Naive thymus-derived CD4-positive, alpha-beta T cell (primary cell): ENCODE measurements at regions not wholly inside any gene's neighbourhood (a gene's known extent, or its start where the extent isn't known, plus 50 kb on each side); places are given as distances from the start of the nearest gene placed in this dataset.

Experiments
- ATAC-seq: fragments of 150-1000 bp; cut with Tn5 transposase; 2 replicates; pipeline ENCODE4 v1.10.0; 2021; ENCODE audit warnings: mild to moderate bottlenecking, moderate library complexity
- CTCF ChIA-PET: fragments of 350-600 bp; sonication (Branson Sonifier 250); formaldehyde crosslinking; loops from one replicate; lab custom pipeline; 2021; ENCODE audit warnings: antibody characterized with exemption; lab: Charles Lee
- POLR2A ChIA-PET: fragments of 350-600 bp; sonication (Branson Sonifier 250); formaldehyde crosslinking; loops from one replicate; lab custom pipeline; 2021; ENCODE audit warnings: antibody characterized with exemption, inconsistent platforms; lab: Charles Lee
- DNase-seq, 9 donors: peaks; one replicate each; pipeline versions ENCODE4 v3.0.0 to v3.0.0-alpha.2; 2020 to 2022; ENCODE audit warnings: mixed read lengths in 1 of 9
- H3K27ac ChIP-seq: one replicate; pipeline ENCODE4 v1.7.0; 2013; ENCODE audit warnings: mild to moderate bottlenecking, low read depth, low read length, moderate library complexity
- H3K27me3 ChIP-seq, 2 donors: one replicate each; pipeline ENCODE4 v1.7.0; 2013; ENCODE audit warnings: low read length in 2 of 2, mild to moderate bottlenecking in 2 of 2, moderate library complexity in 2 of 2; ENCODE audit not compliant: control insufficient read depth in 2 of 2, insufficient read depth in 2 of 2
- H3K36me3 ChIP-seq, 3 experiments: 1 replicate in 2 of 3; 2 replicates in 1 of 3; pipeline ENCODE4 v1.7.0; 2013; ENCODE audit warnings: low read length in 3 of 3, mild to moderate bottlenecking in 3 of 3, moderate library complexity in 1 of 3; ENCODE audit not compliant: insufficient read depth in 3 of 3, control insufficient read depth in 2 of 3
- H3K4me1 ChIP-seq, 2 donors: one replicate each; pipeline ENCODE4 v1.7.0; 2013; ENCODE audit warnings: low read length in 2 of 2, mild to moderate bottlenecking in 2 of 2, moderate library complexity in 1 of 2; ENCODE audit not compliant: control insufficient read depth in 2 of 2, insufficient read depth in 2 of 2
- H3K4me3 ChIP-seq: 2 replicates; pipeline ENCODE4 v1.7.0; 2013; ENCODE audit warnings: mild to moderate bottlenecking, low read length
- H3K9me3 ChIP-seq, 3 experiments: 1 replicate in 2 of 3; 2 replicates in 1 of 3; pipeline ENCODE4 v1.7.0; 2013; ENCODE audit warnings: low read length in 3 of 3; ENCODE audit not compliant: control insufficient read depth in 2 of 3
- H3K27ac Mint-ChIP-seq, 9 donors: one replicate each; pipeline ENCODE4 v1.8.0; 2020 to 2022; ENCODE audit warnings: mixed read lengths in 9 of 9, mild to moderate bottlenecking in 8 of 9, moderate library complexity in 5 of 9, inconsistent platforms in 2 of 9
- H3K27me3 Mint-ChIP-seq, 5 donors: one replicate each; pipeline ENCODE4 v1.8.0; 2021 to 2022; ENCODE audit warnings: mixed read lengths in 5 of 5, mild to moderate bottlenecking in 1 of 5
- H3K36me3 Mint-ChIP-seq, 5 donors: one replicate each; pipeline ENCODE4 v1.8.0; 2020 to 2022; ENCODE audit warnings: mixed read lengths in 5 of 5, mild to moderate bottlenecking in 3 of 5, inconsistent platforms in 1 of 5
- H3K4me1 Mint-ChIP-seq, 7 donors: one replicate each; pipeline ENCODE4 v1.8.0; 2020 to 2022; ENCODE audit warnings: mixed read lengths in 7 of 7, mild to moderate bottlenecking in 3 of 7, inconsistent platforms in 1 of 7
- H3K4me3 Mint-ChIP-seq, 10 donors: one replicate each; pipeline ENCODE4 v1.8.0; 2020 to 2022; ENCODE audit warnings: mild to moderate bottlenecking in 10 of 10, mixed read lengths in 10 of 10, moderate library complexity in 6 of 10, inconsistent platforms in 2 of 10
- H3K9me3 Mint-ChIP-seq, 11 donors: one replicate each; pipeline ENCODE4 v1.8.0; 2020 to 2022; ENCODE audit warnings: mixed read lengths in 11 of 11, mild to moderate bottlenecking in 4 of 11, inconsistent platforms in 1 of 11, moderate library complexity in 1 of 11
- intact Hi-C, 2 donors: fragments of 100-400 bp; cut with micrococcal nuclease; formaldehyde crosslinking; loops; one replicate each; pipeline ENCODE4 v1.15.1; 2023

DNA sequence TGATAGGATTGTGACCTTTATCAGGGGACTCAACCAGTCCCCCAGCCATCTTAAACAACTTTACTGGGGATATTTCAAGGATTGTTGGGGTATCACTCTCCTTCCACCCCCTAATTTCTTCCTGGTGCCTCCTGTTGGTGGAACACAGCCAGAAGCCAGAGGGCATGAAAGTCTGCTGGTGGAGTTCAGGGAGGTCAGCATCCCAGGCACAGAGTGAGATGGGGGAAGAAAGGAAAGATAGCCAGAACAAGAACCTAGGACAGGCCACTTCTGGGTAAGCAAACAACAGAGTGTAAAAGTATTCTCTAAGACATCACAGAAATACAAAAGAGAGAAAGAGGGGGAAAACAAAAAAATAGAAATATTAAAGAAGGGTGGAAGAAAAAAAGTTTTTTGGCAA, 101.8 kb downstream of the SPRY2 start:
- ChIA-PET POLR2A (no interaction called here), CTCF (no interaction called here)
- intact Hi-C loops = no loop called here
- Histone ChIP-seq H3K9me3 (no peaks in the 10 kb centered on the region), H3K36me3 (no peaks in the 10 kb centered on the region), H3K27ac (no peak overlapping the region), H3K4me3 (no peak overlapping the region), H3K27me3 (no peaks in the 10 kb centered on the region), H3K4me1 (no peaks in the 10 kb centered on the region)
- H3K4me3 Mint-ChIP-seq = no peak overlapping the region
- H3K27ac Mint-ChIP-seq = no peak overlapping the region
- no peak for DNase-seq
- H3K4me1 Mint-ChIP-seq = peaks cover 0 to 3% (median 0%) of the 10 kb centered on the region in 7 donors
- H3K27me3 Mint-ChIP-seq = no peaks in the 10 kb centered on the region
- no peak for ATAC-seq
- peaks cover 0 to 3% (median 0%) of the 10 kb centered on the region in 11 donors for H3K9me3 Mint-ChIP-seq
- H3K36me3 Mint-ChIP-seq = no peaks in the 10 kb centered on the region

DNA sequence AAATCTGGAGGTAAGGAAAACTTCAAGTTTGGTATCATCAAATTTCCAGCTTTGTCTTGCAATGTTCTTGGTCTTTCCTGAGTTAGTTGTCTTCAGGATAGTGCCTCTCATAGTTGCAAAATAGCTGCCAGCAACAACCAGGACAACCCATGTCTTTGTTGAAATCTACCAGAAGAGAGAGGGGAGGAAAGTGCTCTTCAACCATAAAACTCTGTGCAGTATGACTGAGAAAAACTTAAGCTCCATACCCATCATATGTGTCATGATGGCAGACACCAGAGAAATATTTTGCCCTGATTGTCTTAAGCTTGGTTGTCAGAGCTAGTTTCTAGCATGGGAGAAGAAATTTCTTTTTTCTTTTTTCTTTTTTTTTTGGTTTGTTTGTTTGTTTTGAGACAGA, 103.3 kb downstream of the SPRY2 start:
- no peak overlapping the region for H3K4me3 ChIP-seq
- no peak for DNase-seq
- ChIA-PET POLR2A (no interaction called here), CTCF (no interaction called here)
- no peaks in the 10 kb centered on the region for H3K9me3 ChIP-seq
- peaks cover 0 to 3% (median 0%) of the 10 kb centered on the region in 11 donors for H3K9me3 Mint-ChIP-seq
- intact Hi-C loops = no loop called here
- no peak overlapping the region for H3K27ac Mint-ChIP-seq
- peaks cover 0 to 3% (median 0%) of the 10 kb centered on the region in 7 donors for H3K4me1 Mint-ChIP-seq
- no peak overlapping the region for H3K27ac ChIP-seq
- H3K27me3 ChIP-seq = no peaks in the 10 kb centered on the region
- no peak for ATAC-seq
- no peaks in the 10 kb centered on the region for H3K4me1 ChIP-seq
- H3K4me3 Mint-ChIP-seq = no peak overlapping the region
- H3K36me3 ChIP-seq = no peaks in the 10 kb centered on the region
- no peaks in the 10 kb centered on the region for H3K27me3 Mint-ChIP-seq
- H3K36me3 Mint-ChIP-seq = no peaks in the 10 kb centered on the region

DNA sequence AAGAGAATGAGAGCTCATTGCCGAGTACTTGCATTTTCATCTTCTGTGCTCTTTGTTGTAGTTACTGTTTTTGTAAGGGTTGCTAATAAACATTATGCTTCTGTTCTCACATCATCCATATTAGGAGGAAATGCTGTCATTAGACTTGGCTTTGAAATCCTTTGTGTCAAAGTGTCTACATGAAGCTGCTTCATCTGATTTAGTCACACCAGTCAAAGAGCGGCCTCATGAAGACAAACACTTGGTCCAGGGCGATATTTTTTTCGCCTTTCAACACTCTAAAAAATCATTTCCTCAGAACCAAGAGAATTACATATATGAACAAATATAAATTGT, 105.0 kb downstream of the SPRY2 start:
- no peaks in the 10 kb centered on the region for H3K36me3 ChIP-seq
- Mint-ChIP-seq H3K36me3 (no peaks in the 10 kb centered on the region), H3K4me3 (no peak overlapping the region), H3K4me1 (peaks cover 0 to 3% (median 0%) of the 10 kb centered on the region in 7 donors), H3K27me3 (no peaks in the 10 kb centered on the region), H3K9me3 (peaks cover 0 to 4% (median 0%) of the 10 kb centered on the region in 11 donors), H3K27ac (no peak overlapping the region)
- CTCF ChIA-PET = no interaction called here
- ATAC-seq (peak; percentile 20), DNase-seq (no peak)
- H3K4me3 ChIP-seq = no peak overlapping the region
- no peaks in the 10 kb centered on the region for H3K9me3 ChIP-seq
- H3K4me1 ChIP-seq = no peaks in the 10 kb centered on the region
- intact Hi-C loops = no loop called here
- POLR2A ChIA-PET = no interaction called here
- H3K27ac ChIP-seq = no peak overlapping the region
- H3K27me3 ChIP-seq = no peaks in the 10 kb centered on the region

DNA sequence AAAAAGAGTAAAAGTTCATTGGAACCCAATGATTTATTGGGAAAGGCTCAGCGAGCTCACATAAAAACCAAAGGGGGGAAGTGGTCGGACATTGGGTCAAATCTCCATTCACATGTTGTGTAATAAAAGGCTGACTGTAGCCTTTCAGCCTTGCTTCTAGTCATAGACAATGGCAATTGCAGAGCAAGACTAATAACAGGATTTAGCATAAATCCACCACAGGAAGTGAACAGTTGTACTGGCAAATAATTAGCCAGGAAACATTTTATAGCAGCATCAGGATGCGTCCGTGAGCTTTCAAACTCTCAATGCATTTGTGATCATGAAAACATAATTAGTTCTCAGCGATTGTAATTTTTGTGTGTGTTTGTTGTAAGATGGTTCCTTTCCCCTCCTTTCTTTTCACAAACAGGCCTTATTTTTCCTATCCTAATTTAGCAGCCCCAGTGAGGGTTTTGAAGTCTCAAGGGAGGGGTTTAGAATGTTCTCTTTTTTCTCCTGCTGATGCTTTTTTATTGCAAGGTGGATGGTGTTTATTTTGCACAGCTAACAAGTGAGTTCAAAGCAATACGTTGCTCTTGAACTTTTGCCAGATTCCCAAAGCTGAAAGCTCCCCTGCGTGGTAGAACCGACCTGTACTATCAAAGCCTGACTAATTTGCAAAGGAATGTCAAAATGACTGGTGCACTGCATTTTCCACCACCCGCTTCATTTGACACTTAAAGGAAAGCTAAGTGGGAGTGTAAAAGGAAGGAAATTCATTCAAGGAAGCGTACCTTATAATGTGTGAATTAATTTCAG, 105.6 kb downstream of the SPRY2 start:
- Mint-ChIP-seq H3K36me3 (no peaks in the 10 kb centered on the region), H3K9me3 (peaks cover 0 to 5% (median 0%) of the 10 kb centered on the region in 11 donors), H3K27ac (no peak overlapping the region), H3K4me3 (no peak overlapping the region), H3K4me1 (peaks cover 0 to 3% (median 0%) of the 10 kb centered on the region in 7 donors), H3K27me3 (peaks cover 0 to 4% (median 0%) of the 10 kb centered on the region in 5 donors)
- H3K36me3 ChIP-seq = no peaks in the 10 kb centered on the region
- peak; percentile 50 for ATAC-seq
- H3K9me3 ChIP-seq = no peaks in the 10 kb centered on the region
- H3K27me3 ChIP-seq = no peaks in the 10 kb centered on the region
- ChIA-PET CTCF (no interaction called here), POLR2A (no interaction called here)
- H3K27ac ChIP-seq = no peak overlapping the region
- intact Hi-C loops = no loop called here
- H3K4me3 ChIP-seq = no peak overlapping the region
- no peaks in the 10 kb centered on the region for H3K4me1 ChIP-seq
- DNase-seq = no peak

DNA sequence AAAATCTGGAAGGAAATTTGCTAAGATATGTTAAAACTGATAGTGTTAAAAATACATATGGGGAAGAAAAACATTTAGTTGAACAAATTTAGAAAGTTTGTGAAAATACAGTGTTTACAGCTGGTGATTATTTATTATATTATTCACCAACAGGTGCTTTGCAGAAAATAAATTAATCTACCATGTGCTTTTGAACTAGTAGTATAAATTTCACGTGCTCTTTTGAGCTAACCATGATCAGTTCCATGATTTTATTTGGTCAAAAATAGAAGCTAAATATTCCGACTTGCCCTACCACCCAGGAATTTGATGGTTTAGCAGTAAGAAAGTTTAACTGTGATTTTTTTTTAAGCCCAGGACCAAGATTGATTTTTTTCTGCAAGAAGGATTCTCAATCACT, 113.3 kb downstream of the SPRY2 start:
- CTCF ChIA-PET = no interaction called here
- no peaks in the 10 kb centered on the region for H3K27me3 ChIP-seq
- H3K36me3 ChIP-seq = no peaks in the 10 kb centered on the region
- Mint-ChIP-seq H3K27me3 (peaks cover 0 to 4% (median 0%) of the 10 kb centered on the region in 5 donors), H3K9me3 (peaks cover 0 to 8% (median 1%) of the 10 kb centered on the region in 11 donors), H3K36me3 (no peaks in the 10 kb centered on the region), H3K4me1 (no peaks in the 10 kb centered on the region), H3K27ac (no peak overlapping the region), H3K4me3 (no peak overlapping the region)
- H3K9me3 ChIP-seq = no peaks in the 10 kb centered on the region
- no peak for ATAC-seq
- DNase-seq = no peak
- H3K27ac ChIP-seq = no peak overlapping the region
- no peak overlapping the region for H3K4me3 ChIP-seq
- POLR2A ChIA-PET = no interaction called here
- no peaks in the 10 kb centered on the region for H3K4me1 ChIP-seq
- intact Hi-C loops = no loop called here

DNA sequence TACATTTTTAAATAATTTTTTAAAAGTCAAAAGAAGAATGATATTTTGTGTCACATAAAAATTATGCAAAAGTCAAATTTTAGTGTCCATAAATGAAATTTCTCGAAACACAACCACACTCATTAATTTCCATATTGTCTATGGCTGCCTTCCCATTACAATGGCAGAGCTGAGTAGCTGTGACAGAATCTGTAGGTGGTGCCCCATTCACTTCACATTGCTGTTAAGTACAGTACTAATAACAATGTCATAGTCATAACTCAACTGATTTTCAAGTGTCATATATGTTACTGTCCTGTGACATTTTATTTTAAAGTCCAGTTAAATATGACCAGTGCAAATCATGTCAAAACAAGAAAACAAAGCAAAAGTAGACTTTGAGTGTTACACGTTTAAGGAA, 114.3 kb downstream of the SPRY2 start:
- Histone ChIP-seq H3K36me3 (no peaks in the 10 kb centered on the region), H3K9me3 (no peaks in the 10 kb centered on the region), H3K4me3 (no peak overlapping the region), H3K27me3 (no peaks in the 10 kb centered on the region), H3K27ac (no peak overlapping the region), H3K4me1 (no peaks in the 10 kb centered on the region)
- H3K4me1 Mint-ChIP-seq = no peaks in the 10 kb centered on the region
- no peak overlapping the region for H3K27ac Mint-ChIP-seq
- ChIA-PET POLR2A (no interaction called here), CTCF (no interaction called here)
- H3K9me3 Mint-ChIP-seq = peaks cover 0 to 5% (median 1%) of the 10 kb centered on the region in 11 donors
- H3K27me3 Mint-ChIP-seq = peaks cover 0 to 4% (median 0%) of the 10 kb centered on the region in 5 donors
- H3K4me3 Mint-ChIP-seq = no peak overlapping the region
- no peaks in the 10 kb centered on the region for H3K36me3 Mint-ChIP-seq
- intact Hi-C loops = no loop called here
- DNase-seq (no peak), ATAC-seq (no peak)

DNA sequence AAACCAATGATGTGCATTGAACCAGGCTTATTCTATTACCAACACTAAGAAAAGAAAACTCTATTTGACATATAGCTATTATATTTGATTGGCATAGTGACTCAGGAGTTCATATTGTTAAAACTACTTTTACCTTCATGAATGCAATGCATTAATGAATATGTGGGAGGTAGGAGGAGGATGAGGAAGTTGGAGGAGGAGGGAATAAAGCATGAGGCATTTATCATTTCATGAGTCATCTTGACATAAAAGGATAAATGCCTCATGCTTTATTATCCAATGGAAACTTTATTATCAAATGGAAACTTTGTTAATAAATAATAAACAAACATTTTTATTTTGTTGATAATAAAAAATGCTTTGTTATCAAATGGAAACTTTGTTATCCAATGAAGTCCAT, 116.5 kb downstream of the SPRY2 start:
- H3K9me3 ChIP-seq = no peaks in the 10 kb centered on the region
- no peak overlapping the region for H3K27ac Mint-ChIP-seq
- no peaks in the 10 kb centered on the region for H3K4me1 Mint-ChIP-seq
- no peaks in the 10 kb centered on the region for H3K36me3 Mint-ChIP-seq
- ChIA-PET CTCF (no interaction called here), POLR2A (no interaction called here)
- DNase-seq (no peak), ATAC-seq (no peak)
- H3K4me3 ChIP-seq = no peak overlapping the region
- H3K4me3 Mint-ChIP-seq = no peak overlapping the region
- H3K4me1 ChIP-seq = no peaks in the 10 kb centered on the region
- intact Hi-C loops = no loop called here
- no peaks in the 10 kb centered on the region for H3K27me3 Mint-ChIP-seq
- H3K27me3 ChIP-seq = no peaks in the 10 kb centered on the region
- no peaks in the 10 kb centered on the region for H3K36me3 ChIP-seq
- peaks cover 0 to 7% (median 1%) of the 10 kb centered on the region in 11 donors for H3K9me3 Mint-ChIP-seq
- H3K27ac ChIP-seq = no peak overlapping the region
